NCI-H2107 (cell line): ENCODE measurements at regions not wholly inside any gene's neighbourhood (a gene's known extent, or its start where the extent isn't known, plus 50 kb on each side); places are given as distances from the start of the nearest gene placed in this dataset.
"Not testable (repeated sequence)": the region's sequence is repeated elsewhere in the genome, so short reads cannot be mapped to it uniquely, and the experiment has no call there.

Experiments used
- DNase-seq: peaks from one replicate; lab custom pipeline; 2025; lab: John Stamatoyannopoulos, UW

GRCh38 chr21:32823296-32823695 is 51.7 kb upstream of the PAXBP1 start:
- DNase-seq, result not testable (repeated sequence)

DNA sequence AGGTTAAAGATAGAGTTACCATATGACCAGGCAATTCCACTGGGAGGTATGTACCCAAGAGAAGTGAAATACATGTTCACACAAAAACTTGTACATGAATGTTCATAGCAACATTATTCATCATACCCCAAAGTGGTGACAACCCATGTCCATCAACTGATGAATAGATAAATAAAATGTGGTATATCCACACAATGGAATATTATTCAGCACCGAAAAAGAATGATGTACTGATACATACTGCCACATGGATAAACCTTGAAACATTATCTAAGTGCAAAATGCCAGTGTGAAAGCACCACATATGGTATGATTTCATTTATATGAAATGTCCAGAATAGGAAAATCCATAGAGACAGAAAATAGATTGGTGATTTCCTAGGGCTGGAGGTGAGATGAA is 53.4 kb upstream of the PAXBP1 start:
- no peak for DNase-seq

- DNase-seq, result peak; percentile 11
These were observed 55.0 kb upstream of the PAXBP1 start for GRCh38 chr21:32826329-32827167.

DNA sequence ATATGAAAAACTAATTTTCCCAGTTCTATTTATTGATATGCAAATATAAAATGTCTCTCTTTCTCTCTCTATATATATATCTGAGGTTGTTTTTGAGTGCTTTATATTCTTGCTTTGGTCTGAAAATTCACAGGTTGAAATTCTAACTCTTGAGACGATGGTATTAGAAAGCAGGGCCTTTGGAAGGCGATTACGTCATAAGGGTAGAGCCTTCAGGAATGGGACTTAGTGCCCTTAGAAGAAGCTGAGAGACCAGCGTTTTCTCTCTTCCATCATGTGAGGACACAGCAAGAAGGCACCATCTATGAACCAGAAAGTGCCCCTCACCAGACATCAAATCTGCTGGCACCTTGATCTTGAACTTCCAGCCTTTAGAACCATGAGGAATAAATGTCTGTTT is 57.4 kb upstream of the PAXBP1 start:
- no peak for DNase-seq

DNA sequence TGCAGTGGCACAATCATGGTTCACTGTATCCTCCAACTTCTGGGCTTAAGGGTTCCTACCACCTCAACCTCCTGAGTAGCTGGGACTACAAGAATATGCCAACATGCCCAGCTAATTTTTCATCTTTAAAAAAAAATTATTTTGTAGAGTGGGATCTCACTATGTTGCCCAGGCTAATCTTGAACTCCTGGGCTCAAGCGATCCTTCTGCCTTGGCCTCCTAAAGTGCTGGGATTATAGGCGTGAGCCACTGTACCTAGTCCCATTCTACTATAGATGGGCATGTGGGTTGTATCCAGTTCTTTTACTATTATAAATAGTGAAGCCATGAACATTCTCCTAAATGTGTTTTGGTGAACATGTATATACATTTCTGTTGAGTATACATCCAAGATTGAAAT is 57.9 kb upstream of the PAXBP1 start:
- DNase-seq, result no peak

- DNase-seq, result not testable (repeated sequence)
These were observed 60.2 kb upstream of the PAXBP1 start for GRCh38 chr21:32831779-32832178.

- DNase-seq, result no peak
These were observed 62.8 kb upstream of the PAXBP1 start for GRCh38 chr21:32834211-32834915.

DNA sequence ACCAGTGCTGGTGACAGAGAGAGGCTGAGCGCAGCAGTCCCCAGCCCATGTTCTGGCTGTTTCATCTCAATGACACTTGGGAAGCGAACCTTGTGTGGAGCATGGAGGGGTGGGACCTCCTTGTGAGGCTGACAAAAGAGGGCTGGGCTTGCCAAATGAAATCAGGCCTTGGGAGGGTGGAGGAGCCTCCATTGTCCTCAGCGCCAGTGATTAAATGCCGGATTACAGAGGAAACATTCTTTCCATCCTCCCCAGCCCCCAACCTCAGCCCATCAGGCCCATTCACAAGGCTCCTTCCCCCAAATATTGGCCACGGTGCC is 63.3 kb upstream of the PAXBP1 start:
- DNase-seq, result no peak

DNA sequence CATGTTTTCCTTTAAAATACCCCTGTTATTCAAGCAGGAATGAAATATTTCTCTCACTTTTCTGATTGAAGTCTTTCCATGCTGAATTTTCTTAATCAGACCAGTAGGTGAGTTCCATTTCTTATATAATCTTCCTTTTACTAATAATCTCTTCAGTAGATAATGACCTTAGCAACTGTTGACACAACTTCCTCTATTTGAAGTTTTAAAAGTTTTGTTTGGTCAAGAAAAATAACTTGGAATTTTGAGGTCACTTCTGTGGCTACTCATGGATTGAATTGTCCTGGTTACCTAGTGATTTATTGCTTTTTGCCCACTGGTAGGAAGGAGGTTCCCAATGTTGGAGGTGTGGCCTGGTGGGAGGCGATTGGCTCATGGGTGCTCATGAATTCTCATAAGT is 70.6 kb upstream of the PAXBP1 start:
- no peak for DNase-seq

GRCh38 chr21:32843561-32843960 is 72.0 kb upstream of the PAXBP1 start:
- DNase-seq, result no peak

DNA sequence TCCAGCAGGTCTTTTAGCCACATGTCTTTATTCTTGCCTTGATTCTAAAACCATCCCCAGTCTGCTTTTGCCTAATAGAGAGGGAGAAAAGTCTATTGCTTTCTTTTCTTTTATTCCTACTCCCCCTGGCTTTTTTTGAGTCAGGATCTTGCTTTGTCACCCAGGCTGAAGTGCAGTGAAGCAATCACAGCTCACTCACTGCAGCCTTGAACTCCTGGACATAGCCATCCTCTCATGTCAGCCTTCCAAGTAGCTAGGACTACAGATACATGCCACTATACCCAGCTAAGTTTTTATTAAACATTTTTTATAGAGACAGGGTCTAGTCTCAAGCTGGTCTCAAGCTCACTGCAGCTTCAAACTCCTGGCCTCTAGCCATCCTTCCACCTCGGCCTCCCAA is 72.5 kb upstream of the PAXBP1 start:
- DNase-seq, result no peak

DNA sequence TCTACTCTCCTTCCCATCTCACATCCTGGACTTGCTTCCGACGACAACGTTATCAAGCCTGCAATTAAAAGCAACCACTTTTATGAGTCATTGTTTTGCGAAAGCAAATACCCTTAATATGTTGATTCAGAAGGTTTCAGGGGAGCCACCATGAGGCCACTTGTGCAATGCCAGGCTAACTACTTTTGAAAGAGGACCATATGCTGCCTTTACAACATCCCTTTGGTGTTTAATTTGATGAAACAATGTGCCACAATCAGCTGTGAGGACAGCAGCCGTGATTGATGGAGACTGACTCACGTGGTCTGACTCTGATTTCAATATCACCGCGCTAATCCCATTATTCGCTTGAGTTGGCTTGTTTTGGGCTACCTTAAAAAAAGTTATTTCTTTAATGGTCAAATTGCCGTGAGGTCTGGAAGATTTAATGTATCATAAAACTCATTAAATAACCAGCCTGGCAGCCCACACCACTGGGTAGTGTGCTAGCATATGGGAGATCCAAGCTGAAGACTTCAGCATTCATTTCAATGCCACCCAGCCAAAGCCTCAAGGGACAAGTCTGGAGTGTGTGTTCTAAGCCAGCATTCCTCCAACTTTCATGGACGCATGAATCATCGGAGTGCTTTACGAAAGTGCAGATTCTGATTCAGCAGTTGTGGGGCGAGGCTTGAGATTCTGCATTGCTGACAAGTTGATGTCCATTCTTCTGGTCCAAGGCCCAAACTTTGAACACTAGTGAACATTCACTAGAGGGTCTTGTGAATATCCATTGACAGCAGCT is 73.3 kb upstream of the PAXBP1 start:
- no peak for DNase-seq

DNA sequence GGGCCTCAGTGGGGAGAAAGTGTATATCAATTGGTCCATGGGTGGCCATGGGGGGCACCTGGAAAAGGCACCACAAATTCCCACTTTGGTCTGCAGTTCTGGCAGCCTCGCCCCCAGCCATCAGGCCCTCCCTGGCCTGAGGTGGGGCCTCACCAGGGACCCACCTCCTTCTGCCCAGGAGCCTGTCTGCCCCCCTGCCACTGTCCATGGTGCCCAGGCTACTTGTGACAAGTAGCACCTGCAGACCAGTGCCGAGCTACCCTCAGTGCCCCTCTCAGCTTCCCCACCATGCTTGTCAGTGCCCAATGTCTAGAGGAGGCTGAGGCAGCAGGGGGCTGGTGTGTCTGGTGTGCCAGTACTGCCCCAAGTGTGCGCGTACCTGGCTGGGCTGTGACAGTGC is 87.1 kb upstream of the PAXBP1 start:
- DNase-seq, result no peak

DNA sequence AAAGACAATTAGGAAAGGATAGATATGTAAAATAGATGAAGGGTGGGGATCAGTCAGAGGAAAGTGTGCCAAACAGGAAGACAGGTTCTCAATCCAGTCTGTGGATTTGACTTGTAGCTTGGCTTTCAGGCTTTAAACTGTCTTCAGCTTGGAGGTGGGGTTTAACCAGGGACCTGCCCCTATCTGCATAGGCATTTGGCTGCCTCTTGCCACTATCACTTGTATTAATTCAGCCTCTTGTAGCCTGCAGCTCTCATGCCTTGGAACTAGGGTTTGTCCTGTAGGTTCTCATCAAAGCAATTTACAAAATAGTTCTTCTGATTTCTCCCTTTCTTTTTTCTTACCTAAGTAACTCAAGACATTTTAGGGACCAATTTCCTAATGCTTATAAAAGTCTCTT is 88.8 kb upstream of the PAXBP1 start:
- DNase-seq, result no peak

GRCh38 chr21:32861866-32862265 is 90.3 kb upstream of the PAXBP1 start:
- DNase-seq, result no peak

GRCh38 chr21:32867597-32867996 is 96.0 kb upstream of the PAXBP1 start:
- DNase-seq, result no peak

DNA sequence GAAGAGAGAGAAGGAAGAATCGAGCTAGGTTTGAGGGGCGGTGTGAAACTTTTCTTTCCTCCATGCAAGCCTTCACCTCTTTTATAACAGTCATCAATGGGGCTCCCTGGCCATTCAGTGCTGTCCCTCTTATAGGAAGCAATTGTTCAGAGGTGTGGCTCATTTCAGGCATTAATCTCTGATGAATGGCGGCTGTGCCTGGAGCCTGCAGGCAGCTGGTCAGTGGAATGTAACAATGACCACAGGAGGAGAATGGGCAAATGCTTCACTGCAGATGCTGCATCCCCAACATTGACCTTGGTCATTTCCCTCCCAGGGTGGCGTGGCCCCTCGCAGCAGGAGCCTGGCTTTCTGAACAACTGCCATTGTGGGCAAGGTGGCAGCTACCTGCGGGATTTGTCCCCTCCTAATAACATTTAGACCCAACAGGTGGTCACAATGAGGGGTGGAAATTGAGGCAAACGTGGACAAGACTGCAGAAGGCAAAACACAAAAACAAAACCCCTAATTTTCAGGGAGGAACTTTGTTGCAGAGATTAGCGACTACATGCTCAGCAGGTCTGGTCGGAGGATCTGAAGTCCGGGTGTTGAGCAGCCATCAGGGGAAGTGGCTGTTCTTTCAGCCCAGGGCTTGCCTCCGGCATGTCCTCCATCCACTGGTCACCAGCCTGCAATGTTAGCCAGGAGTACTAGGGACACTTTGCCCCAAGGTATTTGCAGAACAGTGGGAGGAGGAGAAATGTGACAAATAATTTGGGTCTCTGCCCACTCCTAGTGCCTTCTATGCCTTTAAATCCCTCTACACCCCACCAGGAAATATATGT is 97.3 kb upstream of the PAXBP1 start:
- no peak for DNase-seq

DNA sequence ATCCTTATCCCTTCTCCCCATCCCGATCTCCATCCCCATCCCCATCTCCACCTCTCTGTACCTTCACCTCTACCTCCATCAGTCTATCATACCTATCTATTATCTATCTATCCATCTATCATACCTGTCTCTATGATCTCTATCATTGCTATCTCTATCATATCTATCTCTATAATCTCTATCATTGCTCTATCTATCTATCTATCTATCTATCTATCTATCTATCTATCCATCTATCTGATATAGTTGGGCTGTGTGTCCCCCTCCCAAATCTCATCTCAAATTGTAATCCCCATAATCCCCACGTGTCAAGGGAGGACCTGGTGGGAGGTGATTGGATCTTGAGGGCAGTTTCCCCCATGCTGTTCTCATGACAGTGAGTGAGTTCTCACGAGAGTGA is 97.9 kb upstream of the PAXBP1 start:
- no peak for DNase-seq

GRCh38 chr21:32876426-32876825 is 104.9 kb upstream of the PAXBP1 start:
- DNase-seq, result no peak

GRCh38 chr21:32877888-32878287 is 106.3 kb upstream of the PAXBP1 start:
- DNase-seq, result not testable (repeated sequence)

- no peak for DNase-seq
These were observed 107.1 kb upstream of the PAXBP1 start for GRCh38 chr21:32878661-32879060.

- DNase-seq, result no peak
These were observed 109.9 kb upstream of the PAXBP1 start for GRCh38 chr21:32881458-32881857.
